Endothelial cell of umbilical vein (primary cell): ENCODE measurements at regions not wholly inside any gene's neighbourhood (a gene's known extent, or its start where the extent isn't known, plus 50 kb on each side); places are given as distances from the start of the nearest gene placed in this dataset.

Source experiments
- BruUV-seq: library from RNA; stranded (reverse); fragments of 400-500 nt; replicated peaks from 2 replicates; lab custom pipeline; 2021; lab: Mats Ljungman, UMichigan
- CTCF ChIA-PET: fragments of 300-600, 350-600 bp; sonication (Branson Sonifier 250); formaldehyde crosslinking; loops from one replicate; lab custom pipeline; 2021; ENCODE audit warnings: antibody characterized with exemption, inconsistent platforms; lab: Charles Lee
- POLR2A ChIA-PET: fragments of 300-600, 350-600 bp; sonication (Branson Sonifier 250); formaldehyde crosslinking; loops from one replicate; lab custom pipeline; 2021; ENCODE audit warnings: antibody characterized with exemption, inconsistent platforms; lab: Charles Lee
- DNase-seq: peaks from one replicate; pipeline ENCODE4 v3.0.0-alpha.2; 2011; ENCODE audit warnings: low read depth, low spot score
- FAIRE-seq: peaks from 2 replicates; lab custom pipeline; 2011; peaks lifted over from hg19 to GRCh38; lab: Jason Lieb, UNC
- H2AFZ ChIP-seq: 2 replicates; pipeline ENCODE4 v1.6.0; 2012; ENCODE audit warnings: low read depth, low read length, control low read depth, inconsistent platforms
- H3K27ac ChIP-seq: 2 replicates; pipeline ENCODE4 v1.5.1; 2011; ENCODE audit warnings: low read depth, mild to moderate bottlenecking, control low read depth, low read length, moderate library complexity; ENCODE audit not compliant: insufficient read depth
- H3K27me3 ChIP-seq, 2 experiments: 2 replicates each; pipeline versions ENCODE4 v1.6.0 to v1.6.1; 2011; ENCODE audit warnings: low read length in 2 of 2, mixed read lengths in 1 of 2; ENCODE audit not compliant: control insufficient read depth in 2 of 2, insufficient read depth in 2 of 2
- H3K36me3 ChIP-seq, 2 experiments: 2 replicates in 1 of 2; 3 replicates in 1 of 2; pipeline ENCODE4 v1.5.1; 2011; ENCODE audit warnings: low read length in 2 of 2, mild to moderate bottlenecking in 1 of 2, moderate library complexity in 1 of 2; ENCODE audit not compliant: control insufficient read depth in 2 of 2, insufficient read depth in 2 of 2; ENCODE audit errors: extremely low read depth in 1 of 2
- H3K4me1 ChIP-seq: 3 replicates; pipeline ENCODE4 v1.5.1; 2011; ENCODE audit warnings: mild to moderate bottlenecking, low read length; ENCODE audit not compliant: control insufficient read depth, insufficient read depth; ENCODE audit errors: extremely low read depth
- H3K4me2 ChIP-seq: 2 replicates; pipeline ENCODE4 v1.6.1; 2011; ENCODE audit warnings: low read length, control low read depth, mixed read lengths; ENCODE audit not compliant: insufficient read depth
- H3K4me3 ChIP-seq, 3 experiments: fragments of 200-600 bp in 1 of 3; sonication (generic), shearing (Covaris generic) in 1 of 3; replicated peaks in 1 of 3; 2 replicates each; pipeline ENCODE4 v1.5.1; 2011 to 2016; ENCODE audit warnings: control low read depth in 3 of 3, low read length in 3 of 3, mild to moderate bottlenecking in 2 of 3, inconsistent platforms in 1 of 3, low read depth in 1 of 3, moderate library complexity in 1 of 3; ENCODE audit not compliant: insufficient read depth in 1 of 3
- H3K79me2 ChIP-seq: 2 replicates; pipeline ENCODE4 v1.6.0; 2012; ENCODE audit warnings: low read length, inconsistent platforms; ENCODE audit not compliant: control insufficient read depth, insufficient read depth
- H3K9ac ChIP-seq: replicated peaks from 2 replicates; pipeline ENCODE3; 2011; ENCODE audit warnings: low read length, control low read depth; ENCODE audit not compliant: insufficient read depth; ENCODE audit errors: extremely low read depth
- H3K9me1 ChIP-seq: replicated peaks from 3 replicates; pipeline ENCODE4 v1.6.0; 2011; ENCODE audit warnings: mild to moderate bottlenecking, low read length; ENCODE audit not compliant: control insufficient read depth, insufficient read depth; ENCODE audit errors: extremely low read depth
- H3K9me3 ChIP-seq: replicated peaks from 2 replicates; pipeline ENCODE4 v1.5.1; 2012; ENCODE audit warnings: low read length, inconsistent platforms; ENCODE audit not compliant: control insufficient read depth, insufficient read depth
- H4K20me1 ChIP-seq: replicated peaks from 2 replicates; pipeline ENCODE3; 2011; ENCODE audit warnings: mild to moderate bottlenecking, low read length; ENCODE audit not compliant: control insufficient read depth, insufficient read depth; ENCODE audit errors: extremely low read depth
- EZH2 ChIP-seq: IDR thresholded peaks from 2 replicates; pipeline ENCODE4 v1.6.1; 2012; ENCODE audit warnings: borderline replicate concordance, low read depth, mild to moderate bottlenecking, moderate library complexity, low read length, inconsistent platforms; ENCODE audit not compliant: severe bottlenecking
- FOS ChIP-seq: IDR thresholded peaks from 2 replicates; pipeline ENCODE4 v1.6.1; 2011; ENCODE audit warnings: mild to moderate bottlenecking, low read length, moderate library complexity, borderline replicate concordance; ENCODE audit not compliant: insufficient read depth
- GATA2 ChIP-seq: IDR thresholded peaks from 2 replicates; pipeline ENCODE4 v1.7.0; 2011; ENCODE audit warnings: low read depth, mild to moderate bottlenecking, moderate library complexity, mixed read lengths, low read length; ENCODE audit not compliant: insufficient read length, insufficient read depth
- JUN ChIP-seq: IDR thresholded peaks from 2 replicates; pipeline ENCODE4 v1.6.1; 2011; ENCODE audit warnings: borderline replicate concordance, low read depth; ENCODE audit not compliant: insufficient read length, insufficient read depth
- MYC ChIP-seq: IDR thresholded peaks from one replicate; pipeline ENCODE4 v1.6.1; 2011; ENCODE audit warnings: mild to moderate bottlenecking, low read depth, low read length
- POLR2A ChIP-seq: IDR thresholded peaks from 2 replicates; pipeline ENCODE4 v1.6.1; 2012; ENCODE audit warnings: low read depth, mild to moderate bottlenecking, control low read depth, low read length
- POLR2AphosphoS5 ChIP-seq: IDR thresholded peaks from 2 replicates; pipeline ENCODE4 v1.6.1; 2012; ENCODE audit warnings: low read depth, mild to moderate bottlenecking, control low read depth, low read length, moderate library complexity; ENCODE audit not compliant: insufficient read depth
- dilution Hi-C: fragments of 300-500 bp; cut with MboI; formaldehyde crosslinking; loops from one replicate; pipeline ENCODE4 v1.15.0; 2019; ENCODE audit warnings: low sequenced_read_pairs; ENCODE audit not compliant: extremely low pct_ligation_motif_present
- intact Hi-C: fragments of 100-400 bp; cut with micrococcal nuclease; formaldehyde crosslinking; loops from one replicate; pipeline ENCODE4 v1.10.0; 2022
- TF ChIP-seq, protein P1 (sequence below): IDR thresholded peaks from 2 replicates; pipeline ENCODE4 v1.6.1; 2011; ENCODE audit not compliant: insufficient read depth, insufficient read length
- TF ChIP-seq, protein P2 (sequence below), 2 donors: IDR thresholded peaks; 1 replicate in 1 of 2; 2 replicates in 1 of 2; pipeline ENCODE4 v1.5.1; 2011; ENCODE audit warnings: low read length in 2 of 2, mild to moderate bottlenecking in 2 of 2, moderate library complexity in 2 of 2, control low read depth in 1 of 2, inconsistent platforms in 1 of 2, low read depth in 1 of 2; ENCODE audit not compliant: insufficient read depth in 1 of 2; ENCODE audit errors: extremely low read depth in 1 of 2

DNA sequence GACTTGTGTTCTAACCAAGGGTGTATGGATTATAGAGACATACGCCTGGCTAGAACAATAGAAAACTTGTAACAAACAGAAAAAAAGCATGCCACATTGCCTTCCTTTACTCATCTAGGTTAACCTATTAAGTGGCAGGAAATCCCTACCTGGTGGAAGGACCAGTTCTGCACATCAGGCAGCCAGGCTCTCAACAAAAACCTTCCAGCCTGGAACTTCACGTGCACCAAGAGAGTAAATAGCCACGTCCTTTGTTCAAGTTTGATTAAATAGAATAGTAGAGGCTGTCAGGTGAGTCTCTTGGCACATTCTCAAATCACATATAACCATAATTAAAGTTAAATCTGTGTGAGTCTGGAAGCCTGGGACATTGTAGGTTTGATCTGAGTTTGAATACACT lies 85.0 kb upstream of the DPH6 start:
- no peaks in the 10 kb centered on the region for H4K20me1 ChIP-seq
- intact Hi-C loops, result no loop called here
- H3K9me3 ChIP-seq, result no peaks in the 10 kb centered on the region
- ChIA-PET POLR2A (no interaction called here), CTCF (interaction anchor here (1.2 kb wide), 1 partner anchor 11 kb away, joined by 4 read pairs; no protein-coding TSS in a partner anchor)
- H3K79me2 ChIP-seq, result no peaks in the 10 kb centered on the region
- no peaks in the 10 kb centered on the region for H3K27me3 ChIP-seq
- DNase-seq, result no peak
- no peak overlapping the region for H3K4me2 ChIP-seq
- H3K9ac ChIP-seq, result no peak overlapping the region
- no peaks in the 10 kb centered on the region for H3K36me3 ChIP-seq
- FAIRE-seq, result no peak
- H3K27ac ChIP-seq, result no peak overlapping the region
- BruUV-seq, result no TSS peak
- no peak overlapping the region for H2AFZ ChIP-seq
- TF ChIP-seq POLR2A, result no peak
- no peak for TF ChIP-seq EZH2
- TF ChIP-seq, protein P1, sequence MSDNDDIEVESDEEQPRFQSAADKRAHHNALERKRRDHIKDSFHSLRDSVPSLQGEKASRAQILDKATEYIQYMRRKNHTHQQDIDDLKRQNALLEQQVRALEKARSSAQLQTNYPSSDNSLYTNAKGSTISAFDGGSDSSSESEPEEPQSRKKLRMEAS, result no peak
- TF ChIP-seq GATA2, result no peak
- TF ChIP-seq JUN, result no peak
- no peak for TF ChIP-seq MYC
- no peak for TF ChIP-seq POLR2AphosphoS5
- TF ChIP-seq FOS, result no peak
- TF ChIP-seq, protein P2, sequence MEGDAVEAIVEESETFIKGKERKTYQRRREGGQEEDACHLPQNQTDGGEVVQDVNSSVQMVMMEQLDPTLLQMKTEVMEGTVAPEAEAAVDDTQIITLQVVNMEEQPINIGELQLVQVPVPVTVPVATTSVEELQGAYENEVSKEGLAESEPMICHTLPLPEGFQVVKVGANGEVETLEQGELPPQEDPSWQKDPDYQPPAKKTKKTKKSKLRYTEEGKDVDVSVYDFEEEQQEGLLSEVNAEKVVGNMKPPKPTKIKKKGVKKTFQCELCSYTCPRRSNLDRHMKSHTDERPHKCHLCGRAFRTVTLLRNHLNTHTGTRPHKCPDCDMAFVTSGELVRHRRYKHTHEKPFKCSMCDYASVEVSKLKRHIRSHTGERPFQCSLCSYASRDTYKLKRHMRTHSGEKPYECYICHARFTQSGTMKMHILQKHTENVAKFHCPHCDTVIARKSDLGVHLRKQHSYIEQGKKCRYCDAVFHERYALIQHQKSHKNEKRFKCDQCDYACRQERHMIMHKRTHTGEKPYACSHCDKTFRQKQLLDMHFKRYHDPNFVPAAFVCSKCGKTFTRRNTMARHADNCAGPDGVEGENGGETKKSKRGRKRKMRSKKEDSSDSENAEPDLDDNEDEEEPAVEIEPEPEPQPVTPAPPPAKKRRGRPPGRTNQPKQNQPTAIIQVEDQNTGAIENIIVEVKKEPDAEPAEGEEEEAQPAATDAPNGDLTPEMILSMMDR (IDR thresholded peaks at IDR 0.05; ENCODE audit: extremely low read depth in 1 of 2, insufficient read depth in 1 of 2, low read depth in 1 of 2, low read length in 2 of 2), result no peak
- dilution Hi-C loops, result no loop called here
- H3K4me1 ChIP-seq, result no peaks in the 10 kb centered on the region
- H3K9me1 ChIP-seq, result no peaks in the 10 kb centered on the region
- no peak overlapping the region for H3K4me3 ChIP-seq
